B cell (primary cell): ENCODE measurements at regions not wholly inside any gene's neighbourhood (a gene's known extent, or its start where the extent isn't known, plus 50 kb on each side); places are given as distances from the start of the nearest gene placed in this dataset.

Experiments used
- ATAC-seq: fragments of 200-7000 bp; cut with Tn5 transposase; one replicate; pipeline ENCODE4 v1.10.0; 2021; ENCODE audit warnings: low read depth, mild to moderate bottlenecking, moderate number of reproducible peaks, moderate library complexity
- CTCF ChIA-PET: fragments of 350-600 bp; sonication (Branson Sonifier 250); formaldehyde crosslinking; loops from one replicate; lab custom pipeline; 2021; ENCODE audit warnings: antibody characterized with exemption, inconsistent platforms; lab: Charles Lee
- POLR2A ChIA-PET: fragments of 350-600 bp; sonication (Branson Sonifier 250); formaldehyde crosslinking; loops from one replicate; lab custom pipeline; 2021; ENCODE audit warnings: antibody characterized with exemption; lab: Charles Lee
- DNase-seq: peaks from one replicate; pipeline ENCODE4 v3.0.0; 2013
- H2AFZ ChIP-seq: 2 replicates; pipeline ENCODE4 v1.6.1; 2012; ENCODE audit warnings: mild to moderate bottlenecking, low read depth, low read length; ENCODE audit not compliant: insufficient read depth, poor library complexity, severe bottlenecking
- H3K27ac ChIP-seq, 2 donors: 1 replicate in 1 of 2; 2 replicates in 1 of 2; pipeline ENCODE4 v1.5.1; 2012 to 2013; ENCODE audit warnings: low read length in 2 of 2, mild to moderate bottlenecking in 2 of 2, moderate library complexity in 1 of 2
- H3K27me3 ChIP-seq, 4 experiments: fragments of 200-600 bp in 1 of 4; sonication (generic) in 1 of 4; replicated peaks in 1 of 4; 1 replicate in 2 of 4; 2 replicates in 2 of 4; pipeline versions ENCODE4 v1.6.1 to v1.7.0; 2013 to 2016; ENCODE audit warnings: low read length in 3 of 4, mild to moderate bottlenecking in 2 of 4, mixed read lengths in 1 of 4, moderate library complexity in 1 of 4; ENCODE audit not compliant: insufficient read depth in 4 of 4, control insufficient read depth in 3 of 4; ENCODE audit errors: control extremely low read depth in 1 of 4
- H3K36me3 ChIP-seq, 2 experiments: replicated peaks in 1 of 2; 1 replicate in 1 of 2; 2 replicates in 1 of 2; pipeline versions ENCODE4 v1.6.1 to v1.7.1; 2013; ENCODE audit warnings: low read length in 1 of 2; ENCODE audit not compliant: insufficient read depth in 2 of 2, control insufficient read depth in 1 of 2; ENCODE audit errors: control extremely low read depth in 1 of 2, extremely low read depth in 1 of 2
- H3K4me1 ChIP-seq, 2 donors: fragments of 200-600 bp in 1 of 2; sonication (generic) in 1 of 2; 1 replicate in 1 of 2; 2 replicates in 1 of 2; pipeline versions ENCODE4 v1.5.1 to v1.6.1; 2013 to 2017; ENCODE audit warnings: low read length in 2 of 2; ENCODE audit not compliant: control insufficient read depth in 2 of 2, insufficient read depth in 2 of 2
- H3K4me2 ChIP-seq: replicated peaks from 2 replicates; pipeline ENCODE3; 2012; ENCODE audit warnings: mild to moderate bottlenecking, low read depth, low read length; ENCODE audit not compliant: poor library complexity, severe bottlenecking
- H3K4me3 ChIP-seq, 5 experiments: fragments of 200-600 bp in 1 of 5; sonication (generic) in 1 of 5; 1 replicate in 3 of 5; 2 replicates in 2 of 5; pipeline versions ENCODE4 v1.5.1 to v1.7.0; 2011 to 2016; ENCODE audit warnings: low read length in 4 of 5, mild to moderate bottlenecking in 4 of 5, low read depth in 2 of 5, control low read depth in 1 of 5, moderate library complexity in 1 of 5; ENCODE audit not compliant: insufficient read depth in 1 of 5; ENCODE audit errors: control extremely low read depth in 1 of 5, extremely low read depth in 1 of 5
- H3K79me2 ChIP-seq: fragments of 200-600 bp; sonication (generic); one replicate; pipeline ENCODE4 v1.6.0; 2016; ENCODE audit warnings: low read length; ENCODE audit not compliant: control insufficient read depth, insufficient read depth
- H3K9ac ChIP-seq: fragments of 200-600 bp; sonication (generic); 2 replicates; pipeline ENCODE4 v1.6.1; 2017; ENCODE audit warnings: mild to moderate bottlenecking, low read length, moderate library complexity
- H3K9me3 ChIP-seq, 3 donors: one replicate each; pipeline versions ENCODE4 v1.6.1 to v1.7.1; 2013; ENCODE audit warnings: low read length in 2 of 3; ENCODE audit not compliant: control insufficient read depth in 2 of 3, insufficient read depth in 1 of 3; ENCODE audit errors: control extremely low read depth in 1 of 3
- H4K20me1 ChIP-seq: 2 replicates; pipeline ENCODE4 v1.6.0; 2012; ENCODE audit warnings: mild to moderate bottlenecking, low read length; ENCODE audit not compliant: insufficient read depth, control insufficient read depth, poor library complexity, severe bottlenecking
- H3K27ac Mint-ChIP-seq: one replicate; pipeline ENCODE4 v1.8.0; 2021; ENCODE audit warnings: mixed read lengths
- H3K27me3 Mint-ChIP-seq: one replicate; pipeline ENCODE4 v1.8.0; 2021; ENCODE audit warnings: mixed read lengths
- H3K4me1 Mint-ChIP-seq: one replicate; pipeline ENCODE4 v1.8.0; 2021; ENCODE audit warnings: mixed read lengths
- H3K4me3 Mint-ChIP-seq: one replicate; pipeline ENCODE4 v1.8.0; 2021; ENCODE audit warnings: mixed read lengths
- H3K9me3 Mint-ChIP-seq: one replicate; pipeline ENCODE4 v1.8.0; 2022; ENCODE audit warnings: mixed read lengths; ENCODE audit not compliant: insufficient read depth
- EZH2 ChIP-seq: IDR thresholded peaks from 2 replicates; pipeline ENCODE4 v1.6.1; 2012; ENCODE audit warnings: borderline replicate concordance, low read depth, mild to moderate bottlenecking, moderate library complexity, low read length; ENCODE audit not compliant: insufficient read depth, poor library complexity, severe bottlenecking
- WGBS: methylation state at CpG from one replicate; pipeline ENCODE4 v1.1.5; 2013; ENCODE audit warnings: missing lambda C conversion rate; ENCODE audit not compliant: insufficient coverage; 5-methylcytosine and 5-hydroxymethylcytosine counted together
- intact Hi-C: fragments of 100-400 bp; cut with micrococcal nuclease; formaldehyde crosslinking; loops from one replicate; pipeline ENCODE4 v1.10.0; 2022
- TF ChIP-seq, protein P1 (sequence below): fragments of 200-600 bp; IDR thresholded peaks from one replicate; pipeline ENCODE4 v1.8.0; 2022; ENCODE audit warnings: antibody characterized with exemption, mild to moderate bottlenecking

DNA sequence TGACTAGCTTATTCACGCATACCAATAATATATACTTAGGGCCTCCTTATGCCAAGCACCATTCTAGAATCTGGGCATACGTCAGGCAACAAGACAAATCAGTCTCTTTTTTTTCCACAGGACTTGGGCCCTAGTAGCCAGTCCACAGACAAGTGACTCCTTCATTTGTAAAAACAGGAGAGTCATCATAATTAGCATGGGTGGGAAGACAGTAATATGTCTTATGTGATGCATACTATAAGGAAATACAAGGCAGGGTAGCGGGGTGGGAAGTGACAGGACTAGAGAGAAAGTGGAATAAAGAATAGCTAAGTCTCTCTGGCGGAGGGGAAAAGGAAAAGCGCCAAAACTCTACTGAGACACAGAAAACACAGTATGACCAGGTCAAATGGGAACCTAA lies 439.6 kb upstream of the MDFIC2 start:
- ATAC-seq, result no peak
- H3K79me2 ChIP-seq, result no peaks in the 10 kb centered on the region

DNA sequence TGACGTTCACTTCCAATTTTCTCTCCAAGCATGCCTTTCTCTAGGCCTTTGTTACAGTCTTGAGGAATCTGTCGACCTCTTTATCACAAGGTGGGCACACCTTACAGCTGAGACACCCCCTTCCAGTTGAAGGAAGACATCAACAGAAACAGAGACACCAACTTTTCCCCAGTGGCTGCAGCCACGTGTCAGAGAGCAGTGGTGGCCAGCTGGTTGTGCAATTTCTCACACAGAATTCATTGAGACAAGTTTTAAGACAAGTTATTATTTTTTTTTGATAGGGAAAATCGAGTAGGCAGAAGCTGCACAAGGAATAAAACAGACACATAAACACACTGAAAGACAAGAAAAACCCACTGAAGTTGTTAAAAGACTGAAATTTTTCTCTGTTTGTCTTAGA lies 436.7 kb upstream of the MDFIC2 start:
- H3K4me2 ChIP-seq, result no peak overlapping the region
- no peak overlapping the region for H3K4me3 ChIP-seq
- ChIA-PET POLR2A (no interaction called here), CTCF (no interaction called here)
- ATAC-seq, result no peak
- Mint-ChIP-seq H3K27ac (no peak overlapping the region), H3K4me1 (no peaks in the 10 kb centered on the region), H3K9me3 (no peaks in the 10 kb centered on the region), H3K27me3 (peaks cover 18% of the 10 kb centered on the region), H3K4me3 (no peak overlapping the region)
- intact Hi-C loops, result no loop called here
- no peak for DNase-seq
- H3K9me3 ChIP-seq, result no peaks in the 10 kb centered on the region
- TF ChIP-seq EZH2, result no peak
- TF ChIP-seq, protein P1, sequence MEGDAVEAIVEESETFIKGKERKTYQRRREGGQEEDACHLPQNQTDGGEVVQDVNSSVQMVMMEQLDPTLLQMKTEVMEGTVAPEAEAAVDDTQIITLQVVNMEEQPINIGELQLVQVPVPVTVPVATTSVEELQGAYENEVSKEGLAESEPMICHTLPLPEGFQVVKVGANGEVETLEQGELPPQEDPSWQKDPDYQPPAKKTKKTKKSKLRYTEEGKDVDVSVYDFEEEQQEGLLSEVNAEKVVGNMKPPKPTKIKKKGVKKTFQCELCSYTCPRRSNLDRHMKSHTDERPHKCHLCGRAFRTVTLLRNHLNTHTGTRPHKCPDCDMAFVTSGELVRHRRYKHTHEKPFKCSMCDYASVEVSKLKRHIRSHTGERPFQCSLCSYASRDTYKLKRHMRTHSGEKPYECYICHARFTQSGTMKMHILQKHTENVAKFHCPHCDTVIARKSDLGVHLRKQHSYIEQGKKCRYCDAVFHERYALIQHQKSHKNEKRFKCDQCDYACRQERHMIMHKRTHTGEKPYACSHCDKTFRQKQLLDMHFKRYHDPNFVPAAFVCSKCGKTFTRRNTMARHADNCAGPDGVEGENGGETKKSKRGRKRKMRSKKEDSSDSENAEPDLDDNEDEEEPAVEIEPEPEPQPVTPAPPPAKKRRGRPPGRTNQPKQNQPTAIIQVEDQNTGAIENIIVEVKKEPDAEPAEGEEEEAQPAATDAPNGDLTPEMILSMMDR, result no peak
- H2AFZ ChIP-seq, result no peak overlapping the region
- H3K27ac ChIP-seq, result no peak overlapping the region
- H3K27me3 ChIP-seq, result peaks cover 0 to 6% (median 2%) of the 10 kb centered on the region in 4 experiments
- H3K79me2 ChIP-seq, result no peaks in the 10 kb centered on the region
- 85% methylated on average over 2 of the region's 4 CpGs for WGBS
- no peaks in the 10 kb centered on the region for H3K4me1 ChIP-seq
- H3K36me3 ChIP-seq, result no peaks in the 10 kb centered on the region
- H3K9ac ChIP-seq, result no peak overlapping the region
- H4K20me1 ChIP-seq, result no peaks in the 10 kb centered on the region

More for the DNA sequence above, 439.6 kb upstream of the MDFIC2 start:
- Histone ChIP-seq H3K27ac (no peak overlapping the region), H3K4me1 (no peaks in the 10 kb centered on the region), H2AFZ (no peak overlapping the region), H3K27me3 (peaks cover 0 to 6% (median 2%) of the 10 kb centered on the region in 4 experiments), H3K4me2 (no peak overlapping the region), H4K20me1 (no peaks in the 10 kb centered on the region), H3K36me3 (no peaks in the 10 kb centered on the region), H3K9me3 (no peaks in the 10 kb centered on the region), H3K4me3 (no peak overlapping the region), H3K9ac (no peak overlapping the region)
- intact Hi-C loops, result no loop called here
- Mint-ChIP-seq H3K4me1 (no peaks in the 10 kb centered on the region), H3K27ac (no peak overlapping the region), H3K4me3 (no peak overlapping the region), H3K9me3 (no peaks in the 10 kb centered on the region), H3K27me3 (peaks cover 21% of the 10 kb centered on the region)
- TF ChIP-seq, protein P1, result no peak
- TF ChIP-seq EZH2, result no peak
- no peak for DNase-seq
- CTCF ChIA-PET, result no interaction called here
- POLR2A ChIA-PET, result no interaction called here
- 100% methylated on average over 2 of the region's 5 CpGs for WGBS
